Sigmoid colon (tissue), 3 donors: ENCODE measurements at regions not wholly inside any gene's neighbourhood (a gene's known extent, or its start where the extent isn't known, plus 50 kb on each side); places are given as distances from the start of the nearest gene placed in this dataset.

ENCODE experiments used
- CTCF ChIP-seq, 4 experiments: fragments of 450-650 bp in 3 of 4; fragments of 200-600 bp in 1 of 4; IDR thresholded peaks; one replicate each; pipeline ENCODE4 v1.5.1; 2016 to 2019; ENCODE audit warnings: antibody characterized with exemption in 4 of 4, mild to moderate bottlenecking in 3 of 4, moderate library complexity in 2 of 4
- POLR2A ChIP-seq, 2 donors: fragments of 450-650 bp; IDR thresholded peaks; one replicate each; pipeline ENCODE4 v1.6.1; 2016; ENCODE audit warnings: antibody characterized with exemption in 2 of 2, mild to moderate bottlenecking in 2 of 2, moderate library complexity in 2 of 2

DNA sequence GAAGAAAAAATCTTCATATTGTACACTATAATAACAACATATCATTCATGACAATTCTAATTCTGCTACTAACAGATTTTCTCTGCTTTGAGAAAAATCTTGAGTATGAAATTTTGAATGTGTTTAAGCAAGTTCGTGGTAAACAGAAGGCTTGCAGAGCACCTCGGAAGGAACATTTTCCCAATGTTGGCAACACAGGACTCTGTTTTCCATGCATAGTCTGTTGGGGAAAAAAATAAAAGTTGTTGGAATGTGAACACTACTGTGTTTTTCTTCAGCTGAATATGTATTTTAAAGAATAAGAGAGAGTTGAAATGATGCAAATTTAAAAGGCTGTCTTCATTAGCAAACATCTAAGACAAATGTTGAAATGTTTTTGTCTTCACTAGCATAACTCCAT is 54.7 kb upstream of the ANXA10 start:
- no peak for TF ChIP-seq POLR2A (IDR thresholded peaks at IDR 0.05)
- no peak for TF ChIP-seq CTCF (IDR thresholded peaks at IDR 0.05)
